Muscle layer of duodenum (tissue), 2 donors: ENCODE measurements at regions not wholly inside any gene's neighbourhood (a gene's known extent, or its start where the extent isn't known, plus 50 kb on each side); places are given as distances from the start of the nearest gene placed in this dataset.
"Not testable (repeated sequence)": the region's sequence is repeated elsewhere in the genome, so short reads cannot be mapped to it uniquely, and the experiment has no call there.

ENCODE experiments used
- H3K27ac ChIP-seq: one replicate; pipeline ENCODE4 v1.7.0; 2013; ENCODE audit warnings: mild to moderate bottlenecking, low read length
- H3K27me3 ChIP-seq: one replicate; pipeline ENCODE4 v1.7.0; 2013; ENCODE audit warnings: low read depth, mild to moderate bottlenecking, control low read depth, low read length
- H3K36me3 ChIP-seq, 2 donors: one replicate each; pipeline ENCODE4 v1.7.0; 2013; ENCODE audit warnings: low read length in 2 of 2, control low read depth in 1 of 2, mild to moderate bottlenecking in 1 of 2; ENCODE audit not compliant: insufficient read depth in 2 of 2, control insufficient read depth in 1 of 2
- H3K4me1 ChIP-seq, 2 donors: one replicate each; pipeline ENCODE4 v1.7.0; 2013; ENCODE audit warnings: low read length in 2 of 2, mild to moderate bottlenecking in 2 of 2, control low read depth in 1 of 2, moderate library complexity in 1 of 2; ENCODE audit not compliant: insufficient read depth in 2 of 2, control insufficient read depth in 1 of 2
- H3K4me3 ChIP-seq, 2 donors: one replicate each; pipeline ENCODE4 v1.7.0; 2013; ENCODE audit warnings: low read length in 2 of 2, low read depth in 1 of 2, mild to moderate bottlenecking in 1 of 2
- H3K9me3 ChIP-seq, 2 donors: one replicate each; pipeline ENCODE4 v1.7.0; 2013; ENCODE audit warnings: low read length in 2 of 2, control low read depth in 1 of 2, mild to moderate bottlenecking in 1 of 2; ENCODE audit not compliant: control insufficient read depth in 1 of 2
- donor health status: healthy.

DNA sequence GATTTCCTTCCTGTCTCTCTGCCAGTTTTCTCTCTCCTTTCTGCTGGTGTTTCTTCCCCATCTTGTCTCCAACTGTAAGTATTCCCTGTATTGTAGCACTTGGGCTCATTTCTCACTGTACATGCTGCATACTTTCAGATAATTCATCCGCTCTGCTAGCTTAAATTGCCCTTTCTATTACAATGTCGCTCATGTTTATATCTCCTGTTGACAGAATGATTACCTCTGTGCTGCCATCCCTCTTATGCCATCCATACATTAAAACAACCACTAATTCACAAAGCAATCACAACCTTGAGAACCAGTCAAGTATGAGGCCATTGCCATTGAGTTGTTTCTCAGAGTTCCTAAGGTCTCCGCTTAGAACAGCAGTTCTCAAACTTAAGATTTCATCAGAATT lies 107.5 kb upstream of the SOX2 start:
- H3K27me3 ChIP-seq = no peaks in the 10 kb centered on the region
- H3K9me3 ChIP-seq = no peaks in the 10 kb centered on the region
- no peaks in the 10 kb centered on the region for H3K4me1 ChIP-seq
- no peak overlapping the region for H3K4me3 ChIP-seq
- no peak overlapping the region for H3K27ac ChIP-seq
- no peaks in the 10 kb centered on the region for H3K36me3 ChIP-seq

DNA sequence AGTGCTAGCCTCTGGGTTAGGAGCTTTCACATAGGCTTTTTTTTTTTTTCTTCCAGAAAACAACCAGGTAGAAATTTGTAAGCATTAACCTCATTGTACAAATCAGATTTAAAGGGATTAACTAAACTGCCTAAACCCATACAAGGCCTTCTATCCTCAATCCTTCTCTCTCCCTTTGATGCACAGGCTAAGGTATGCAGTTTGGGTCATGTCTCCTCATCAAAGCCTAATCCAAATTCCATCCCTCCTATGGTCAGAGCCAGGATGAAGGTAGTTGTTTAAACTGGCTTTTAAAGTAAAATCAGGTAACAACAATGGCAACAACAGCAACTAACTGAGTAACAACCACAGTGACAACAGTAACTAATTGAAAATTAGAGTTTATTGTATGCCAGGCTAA lies 115.6 kb upstream of the SOX2 start:
- Histone ChIP-seq H3K27me3 (no peaks in the 10 kb centered on the region), H3K4me3 (no peak overlapping the region), H3K9me3 (no peaks in the 10 kb centered on the region), H3K36me3 (no peaks in the 10 kb centered on the region), H3K27ac (no peak overlapping the region), H3K4me1 (no peaks in the 10 kb centered on the region)

DNA sequence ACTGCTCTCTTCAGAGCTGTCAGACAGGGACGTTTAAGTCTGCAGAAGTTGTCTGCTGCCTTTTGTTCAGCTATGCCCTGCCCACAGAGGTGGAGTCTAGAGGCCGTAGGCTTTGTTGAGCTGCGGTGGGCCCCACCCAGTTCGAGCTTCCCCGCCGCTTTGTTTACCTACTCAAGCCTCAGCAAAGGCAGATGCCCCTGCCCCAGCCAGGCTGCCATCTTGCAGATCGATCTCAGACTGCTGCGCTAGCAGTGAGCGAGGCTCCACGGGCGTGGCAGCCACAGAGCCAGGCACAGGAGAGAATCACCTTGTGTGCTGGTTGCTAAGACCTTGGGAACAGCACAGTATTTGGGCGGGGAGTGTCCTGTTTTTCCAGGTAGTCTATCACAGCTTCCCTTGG lies 120.8 kb upstream of the SOX2 start:
- not testable (repeated sequence) for H3K4me3 ChIP-seq, H3K9me3 ChIP-seq, H3K4me1 ChIP-seq, H3K27me3 ChIP-seq, H3K36me3 ChIP-seq, H3K27ac ChIP-seq

DNA sequence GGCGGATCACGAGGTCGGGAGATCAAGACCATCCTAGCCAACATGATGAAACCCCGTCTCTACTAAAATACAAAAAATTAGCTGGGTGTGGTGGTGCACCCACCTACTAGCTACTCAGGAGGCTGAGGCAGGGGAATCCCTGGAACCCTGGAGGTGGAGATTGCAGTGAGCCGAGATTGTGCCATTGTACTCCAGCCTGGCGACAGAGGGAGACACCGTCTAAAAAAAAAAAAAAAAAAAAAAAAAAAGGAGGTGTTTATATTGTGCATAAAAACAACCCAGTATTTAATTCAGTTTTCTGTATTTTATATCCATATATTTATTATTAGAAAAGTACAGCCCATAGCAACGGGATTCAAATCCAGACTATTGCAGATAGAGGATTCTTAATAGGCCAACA lies 129.1 kb upstream of the SOX2 start:
- H3K36me3 ChIP-seq = no peaks in the 10 kb centered on the region
- H3K9me3 ChIP-seq = peaks cover 0 to 4% of the 10 kb centered on the region in 2 donors
- H3K27ac ChIP-seq = no peak overlapping the region
- no peak overlapping the region for H3K4me3 ChIP-seq
- H3K4me1 ChIP-seq = no peaks in the 10 kb centered on the region
- no peaks in the 10 kb centered on the region for H3K27me3 ChIP-seq

DNA sequence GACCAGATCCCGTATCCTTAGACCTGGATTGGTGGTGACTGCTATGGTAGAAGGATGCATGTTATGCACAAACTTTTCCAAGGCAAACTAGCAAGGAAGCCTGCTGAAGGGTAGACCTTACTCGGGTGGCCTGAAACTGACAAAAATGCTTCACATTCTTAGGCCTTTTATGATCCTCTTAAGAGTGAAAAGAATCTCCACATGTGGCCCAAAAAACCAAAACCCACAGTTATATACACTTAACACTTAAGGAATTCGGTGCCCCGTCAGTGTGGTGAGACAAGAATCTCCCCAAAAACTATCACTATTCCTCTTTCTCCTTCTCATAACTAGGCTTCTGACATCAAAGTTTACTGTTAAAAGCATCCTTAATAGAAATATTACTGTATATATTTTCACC lies 130.1 kb upstream of the SOX2 start:
- peaks cover 0 to 4% of the 10 kb centered on the region in 2 donors for H3K9me3 ChIP-seq
- no peak overlapping the region for H3K4me3 ChIP-seq
- no peaks in the 10 kb centered on the region for H3K27me3 ChIP-seq
- H3K36me3 ChIP-seq = no peaks in the 10 kb centered on the region
- no peak overlapping the region for H3K27ac ChIP-seq
- H3K4me1 ChIP-seq = no peaks in the 10 kb centered on the region

DNA sequence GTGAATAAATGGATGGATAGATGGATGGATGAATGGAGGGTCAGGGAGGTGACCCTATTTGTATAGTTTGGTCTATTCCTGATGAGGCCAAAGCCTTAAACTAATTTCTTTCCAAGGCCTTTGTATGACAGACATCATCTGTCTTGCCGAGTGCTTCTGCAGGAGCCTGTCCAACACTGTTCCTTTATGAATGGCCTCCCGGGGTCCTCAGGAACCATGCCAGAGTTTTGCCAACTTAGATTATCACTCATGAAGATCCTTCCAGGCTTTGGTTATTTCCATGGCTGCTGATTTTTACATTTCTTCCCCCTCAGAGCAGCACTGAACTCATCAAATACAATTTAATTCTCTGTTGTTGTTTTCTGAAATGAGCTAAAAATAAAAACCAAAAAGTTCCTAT lies 133.0 kb upstream of the SOX2 start:
- no peaks in the 10 kb centered on the region for H3K27me3 ChIP-seq
- no peak overlapping the region for H3K27ac ChIP-seq
- H3K9me3 ChIP-seq = no peaks in the 10 kb centered on the region
- no peak overlapping the region for H3K4me3 ChIP-seq
- no peaks in the 10 kb centered on the region for H3K36me3 ChIP-seq
- no peaks in the 10 kb centered on the region for H3K4me1 ChIP-seq

DNA sequence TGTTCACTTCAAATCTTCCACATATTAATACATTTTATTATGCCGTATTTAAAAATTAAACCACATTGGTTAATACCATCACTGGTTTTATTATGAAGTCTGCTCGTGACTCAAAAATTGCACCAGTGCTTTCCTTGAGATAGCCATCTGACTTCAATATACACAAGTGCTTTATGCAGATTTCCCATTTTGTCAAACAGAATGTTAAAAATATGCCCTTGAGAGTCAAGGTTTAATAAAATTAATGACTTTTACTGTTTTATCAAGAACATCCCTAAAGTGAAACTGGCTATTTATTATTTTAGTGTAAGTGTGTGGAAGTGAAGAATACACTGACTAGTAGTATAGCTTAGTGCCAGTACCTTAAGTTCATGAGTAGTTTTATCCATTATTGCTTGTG lies 139.3 kb upstream of the SOX2 start:
- no peak overlapping the region for H3K4me3 ChIP-seq
- no peaks in the 10 kb centered on the region for H3K36me3 ChIP-seq
- no peaks in the 10 kb centered on the region for H3K27me3 ChIP-seq
- H3K9me3 ChIP-seq = no peaks in the 10 kb centered on the region
- no peaks in the 10 kb centered on the region for H3K4me1 ChIP-seq
- no peak overlapping the region for H3K27ac ChIP-seq

DNA sequence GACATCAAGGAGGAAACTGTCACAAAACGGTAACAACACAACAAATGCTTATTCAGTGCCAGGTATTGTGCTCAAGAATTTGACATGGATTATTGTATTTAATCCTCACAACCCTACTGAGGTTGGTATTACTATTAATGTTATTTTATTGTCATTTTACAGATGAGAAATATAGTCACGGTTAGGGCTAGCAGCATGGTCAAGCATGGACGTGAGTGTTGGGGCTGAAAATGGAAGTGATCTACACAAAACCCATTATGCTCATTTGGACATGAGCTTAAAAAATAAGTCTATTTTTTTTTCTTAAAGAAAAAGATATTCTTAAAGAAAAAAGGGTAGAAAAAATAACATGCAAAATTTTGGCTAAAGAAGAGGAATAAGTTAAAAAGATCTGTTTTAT lies 141.3 kb upstream of the SOX2 start:
- H3K27ac ChIP-seq = no peak overlapping the region
- H3K4me1 ChIP-seq = no peaks in the 10 kb centered on the region
- no peaks in the 10 kb centered on the region for H3K36me3 ChIP-seq
- no peak overlapping the region for H3K4me3 ChIP-seq
- H3K27me3 ChIP-seq = no peaks in the 10 kb centered on the region
- H3K9me3 ChIP-seq = no peaks in the 10 kb centered on the region

DNA sequence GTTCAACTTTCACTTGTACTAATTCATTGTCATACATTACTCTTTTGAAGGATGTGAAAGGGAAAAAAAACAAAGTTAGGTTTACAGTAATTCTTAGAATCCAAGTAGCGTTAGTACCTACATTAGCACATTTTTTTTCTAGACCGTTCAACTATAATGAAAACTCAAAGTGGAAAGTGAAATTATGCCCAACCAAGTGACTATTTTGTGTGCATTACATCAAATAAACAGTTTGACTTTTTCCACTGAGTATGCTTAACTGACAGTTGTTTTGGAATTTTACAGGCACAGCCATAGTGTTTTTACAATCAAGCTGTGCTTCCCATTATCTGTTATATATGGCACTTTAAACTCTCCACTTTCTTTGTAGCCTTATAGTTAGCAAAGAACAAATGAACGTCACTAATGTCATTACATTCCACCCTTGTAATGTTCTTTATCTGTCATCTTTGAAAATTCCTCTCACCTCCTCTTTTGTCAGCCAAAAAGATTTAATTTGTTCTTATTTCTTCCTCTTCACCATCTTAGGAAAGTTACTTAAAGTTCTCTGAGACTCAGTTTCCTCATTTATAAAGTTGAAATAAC lies 142.3 kb upstream of the SOX2 start:
- Histone ChIP-seq H3K4me1 (no peaks in the 10 kb centered on the region), H3K27me3 (no peaks in the 10 kb centered on the region), H3K36me3 (no peaks in the 10 kb centered on the region), H3K9me3 (no peaks in the 10 kb centered on the region), H3K4me3 (no peak overlapping the region), H3K27ac (no peak overlapping the region)

DNA sequence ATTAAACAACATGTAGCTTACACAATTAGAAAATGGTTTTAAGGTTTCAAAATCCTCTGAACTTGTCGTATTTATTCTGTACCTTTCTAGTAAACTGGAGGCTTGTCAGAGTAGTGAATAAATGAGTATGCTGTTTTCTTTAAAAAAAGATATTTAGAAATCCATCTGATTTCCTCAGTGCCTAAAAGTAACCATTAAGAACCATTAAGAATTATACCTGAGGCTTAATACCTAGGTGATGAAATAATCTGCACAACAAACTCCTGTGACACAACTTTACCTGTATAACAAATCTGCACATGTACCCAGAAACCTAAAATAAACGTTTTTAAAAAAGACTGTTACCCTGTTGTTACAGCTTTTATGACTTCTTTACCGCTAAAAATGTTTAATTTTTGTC lies 143.0 kb upstream of the SOX2 start:
- H3K9me3 ChIP-seq = no peaks in the 10 kb centered on the region
- no peak overlapping the region for H3K27ac ChIP-seq
- H3K4me3 ChIP-seq = no peak overlapping the region
- no peaks in the 10 kb centered on the region for H3K4me1 ChIP-seq
- no peaks in the 10 kb centered on the region for H3K36me3 ChIP-seq
- H3K27me3 ChIP-seq = no peaks in the 10 kb centered on the region

DNA sequence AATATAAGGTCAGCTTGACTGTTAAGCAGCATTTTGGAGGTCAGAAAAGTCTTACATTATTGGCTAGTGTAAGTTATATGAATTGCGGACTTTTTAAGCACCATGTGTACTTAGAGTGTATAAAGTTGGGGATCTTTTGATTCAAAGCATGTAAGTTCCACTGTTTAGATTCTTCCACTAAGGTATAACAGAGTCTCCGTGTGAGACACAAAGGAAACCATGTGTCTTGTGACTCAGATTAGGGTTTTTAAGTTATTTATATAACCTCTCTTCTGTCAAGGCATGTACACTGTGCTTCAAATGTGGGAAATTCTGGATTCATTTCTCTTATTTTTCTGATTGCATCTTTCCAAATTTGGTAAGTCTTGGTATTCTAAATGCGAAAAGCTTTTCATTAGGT lies 143.5 kb upstream of the SOX2 start:
- no peaks in the 10 kb centered on the region for H3K9me3 ChIP-seq
- no peaks in the 10 kb centered on the region for H3K4me1 ChIP-seq
- no peaks in the 10 kb centered on the region for H3K27me3 ChIP-seq
- H3K36me3 ChIP-seq = no peaks in the 10 kb centered on the region
- H3K4me3 ChIP-seq = no peak overlapping the region
- H3K27ac ChIP-seq = no peak overlapping the region

DNA sequence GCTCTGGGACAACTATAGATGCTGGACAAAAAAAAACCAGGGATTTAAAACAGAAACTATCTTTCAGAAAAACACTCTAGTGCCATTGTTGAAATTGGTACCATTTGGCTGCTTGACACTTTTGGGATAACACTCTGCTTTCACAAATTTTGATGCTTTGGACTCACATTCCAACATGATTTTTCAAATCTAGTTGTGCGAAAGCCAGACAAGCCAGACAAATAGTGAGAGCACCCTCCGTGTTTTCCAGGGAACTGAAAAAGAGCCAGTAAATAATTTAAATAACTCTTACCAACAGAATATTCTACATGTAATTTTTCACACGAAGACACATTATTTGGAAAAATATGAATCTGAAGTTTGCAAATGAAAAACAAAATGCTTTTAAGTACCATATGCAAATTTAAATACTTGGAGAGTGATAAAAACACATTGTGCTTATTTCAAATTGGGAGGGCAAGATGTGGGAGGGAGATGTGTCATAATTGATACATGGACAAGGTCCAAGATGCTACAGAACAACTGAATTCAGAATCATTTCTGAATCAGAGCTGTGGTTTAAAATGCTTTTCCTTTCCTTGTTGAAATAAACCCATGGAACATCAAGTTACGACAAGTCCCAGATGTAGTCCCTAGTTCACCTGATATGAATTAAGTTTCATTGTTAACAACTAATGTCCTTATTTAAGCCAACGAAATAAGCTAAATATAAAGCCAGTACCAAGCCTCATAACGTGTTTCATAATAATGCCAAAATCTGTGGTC lies 144.2 kb upstream of the SOX2 start:
- Histone ChIP-seq H3K4me3 (no peak overlapping the region), H3K4me1 (no peaks in the 10 kb centered on the region), H3K9me3 (no peaks in the 10 kb centered on the region), H3K36me3 (no peaks in the 10 kb centered on the region), H3K27me3 (no peaks in the 10 kb centered on the region), H3K27ac (no peak overlapping the region)
